ENCODE measurements at regions not wholly inside any gene's neighbourhood (a gene's known extent, or its start where the extent isn't known, plus 50 kb on each side); places are given as distances from the start of the nearest gene placed in this dataset.

DNA sequence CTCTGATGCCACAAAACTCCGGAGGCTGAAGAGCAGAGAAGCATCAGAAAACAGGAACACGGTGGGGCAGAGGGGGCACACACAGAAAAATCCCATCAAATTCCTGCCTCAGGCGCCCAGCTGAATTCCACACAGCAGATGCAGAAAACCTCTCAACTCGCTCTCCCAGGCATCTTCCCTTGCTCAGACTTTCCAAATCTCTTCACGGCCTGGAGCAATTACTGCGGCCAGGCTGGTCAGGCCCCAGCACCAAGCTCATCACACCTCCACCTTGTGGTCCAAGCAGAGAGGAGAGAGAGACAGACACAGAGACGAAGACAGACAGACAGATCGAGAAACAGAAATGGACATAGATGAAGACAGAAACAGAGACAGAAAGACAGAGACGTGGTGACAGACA lies 89.0 kb downstream of the NCOR2 start:
- no TSS peak for BruUV-seq (replicated peaks)
- Histone ChIP-seq H3K27ac (ENCODE audit: low read length) (0 out of 2 replicates have a peak overlapping the region, but pooled peaks have one; percentile 15), H3K27me3 (ENCODE audit: control insufficient read depth, insufficient read depth, low read length) (no peaks in the 10 kb centered on the region), H3K4me3 (ENCODE audit: low read depth in 2 of 2, low read length in 2 of 2) (no peak overlapping the region), H3K36me3 (ENCODE audit: control insufficient read depth, insufficient read depth, low read length) (peaks cover 6% of the 10 kb centered on the region; the same call in 1 of the 2 replicates), H3K4me1 (ENCODE audit: control insufficient read depth, insufficient read depth, low read length) (peaks cover 20% of the 10 kb centered on the region), H3K9me3 (ENCODE audit: control insufficient read depth, insufficient read depth, low read depth, low read length) (no peaks in the 10 kb centered on the region)
- intact Hi-C loops (cut with micrococcal nuclease; ENCODE audit: unreplicated experiment): no loop called here
- in situ Hi-C loops (cut with HindIII; ENCODE audit: low pct_unique_long_range_greater_than_20kb, low sequenced_read_pairs): no loop called here
- POLR2A ChIA-PET: no interaction called here
- ATAC-seq (no peak), DNase-seq (ENCODE audit: low read depth, low spot score) (no peak)
- TF ChIP-seq, protein P1, sequence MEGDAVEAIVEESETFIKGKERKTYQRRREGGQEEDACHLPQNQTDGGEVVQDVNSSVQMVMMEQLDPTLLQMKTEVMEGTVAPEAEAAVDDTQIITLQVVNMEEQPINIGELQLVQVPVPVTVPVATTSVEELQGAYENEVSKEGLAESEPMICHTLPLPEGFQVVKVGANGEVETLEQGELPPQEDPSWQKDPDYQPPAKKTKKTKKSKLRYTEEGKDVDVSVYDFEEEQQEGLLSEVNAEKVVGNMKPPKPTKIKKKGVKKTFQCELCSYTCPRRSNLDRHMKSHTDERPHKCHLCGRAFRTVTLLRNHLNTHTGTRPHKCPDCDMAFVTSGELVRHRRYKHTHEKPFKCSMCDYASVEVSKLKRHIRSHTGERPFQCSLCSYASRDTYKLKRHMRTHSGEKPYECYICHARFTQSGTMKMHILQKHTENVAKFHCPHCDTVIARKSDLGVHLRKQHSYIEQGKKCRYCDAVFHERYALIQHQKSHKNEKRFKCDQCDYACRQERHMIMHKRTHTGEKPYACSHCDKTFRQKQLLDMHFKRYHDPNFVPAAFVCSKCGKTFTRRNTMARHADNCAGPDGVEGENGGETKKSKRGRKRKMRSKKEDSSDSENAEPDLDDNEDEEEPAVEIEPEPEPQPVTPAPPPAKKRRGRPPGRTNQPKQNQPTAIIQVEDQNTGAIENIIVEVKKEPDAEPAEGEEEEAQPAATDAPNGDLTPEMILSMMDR (IDR thresholded peaks at IDR 0.05): no peak
- TF ChIP-seq, protein P2, sequence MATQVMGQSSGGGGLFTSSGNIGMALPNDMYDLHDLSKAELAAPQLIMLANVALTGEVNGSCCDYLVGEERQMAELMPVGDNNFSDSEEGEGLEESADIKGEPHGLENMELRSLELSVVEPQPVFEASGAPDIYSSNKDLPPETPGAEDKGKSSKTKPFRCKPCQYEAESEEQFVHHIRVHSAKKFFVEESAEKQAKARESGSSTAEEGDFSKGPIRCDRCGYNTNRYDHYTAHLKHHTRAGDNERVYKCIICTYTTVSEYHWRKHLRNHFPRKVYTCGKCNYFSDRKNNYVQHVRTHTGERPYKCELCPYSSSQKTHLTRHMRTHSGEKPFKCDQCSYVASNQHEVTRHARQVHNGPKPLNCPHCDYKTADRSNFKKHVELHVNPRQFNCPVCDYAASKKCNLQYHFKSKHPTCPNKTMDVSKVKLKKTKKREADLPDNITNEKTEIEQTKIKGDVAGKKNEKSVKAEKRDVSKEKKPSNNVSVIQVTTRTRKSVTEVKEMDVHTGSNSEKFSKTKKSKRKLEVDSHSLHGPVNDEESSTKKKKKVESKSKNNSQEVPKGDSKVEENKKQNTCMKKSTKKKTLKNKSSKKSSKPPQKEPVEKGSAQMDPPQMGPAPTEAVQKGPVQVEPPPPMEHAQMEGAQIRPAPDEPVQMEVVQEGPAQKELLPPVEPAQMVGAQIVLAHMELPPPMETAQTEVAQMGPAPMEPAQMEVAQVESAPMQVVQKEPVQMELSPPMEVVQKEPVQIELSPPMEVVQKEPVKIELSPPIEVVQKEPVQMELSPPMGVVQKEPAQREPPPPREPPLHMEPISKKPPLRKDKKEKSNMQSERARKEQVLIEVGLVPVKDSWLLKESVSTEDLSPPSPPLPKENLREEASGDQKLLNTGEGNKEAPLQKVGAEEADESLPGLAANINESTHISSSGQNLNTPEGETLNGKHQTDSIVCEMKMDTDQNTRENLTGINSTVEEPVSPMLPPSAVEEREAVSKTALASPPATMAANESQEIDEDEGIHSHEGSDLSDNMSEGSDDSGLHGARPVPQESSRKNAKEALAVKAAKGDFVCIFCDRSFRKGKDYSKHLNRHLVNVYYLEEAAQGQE (IDR thresholded peaks at IDR 0.05; ENCODE audit: insufficient read depth in 1 of 2, low read depth in 2 of 2, low read length in 1 of 2): no peak
- TF ChIP-seq POLR2AphosphoS5 (IDR thresholded peaks at IDR 0.05; ENCODE audit: low read depth, low read length) (no peak), TCF7L2 (IDR thresholded peaks at IDR 0.05; ENCODE audit: low read depth, low read length) (no peak), SIN3A (IDR thresholded peaks at IDR 0.05; ENCODE audit: borderline replicate concordance, insufficient read depth, low read depth, low read length) (no peak)
- CTCF ChIA-PET: no interaction called here

DNA sequence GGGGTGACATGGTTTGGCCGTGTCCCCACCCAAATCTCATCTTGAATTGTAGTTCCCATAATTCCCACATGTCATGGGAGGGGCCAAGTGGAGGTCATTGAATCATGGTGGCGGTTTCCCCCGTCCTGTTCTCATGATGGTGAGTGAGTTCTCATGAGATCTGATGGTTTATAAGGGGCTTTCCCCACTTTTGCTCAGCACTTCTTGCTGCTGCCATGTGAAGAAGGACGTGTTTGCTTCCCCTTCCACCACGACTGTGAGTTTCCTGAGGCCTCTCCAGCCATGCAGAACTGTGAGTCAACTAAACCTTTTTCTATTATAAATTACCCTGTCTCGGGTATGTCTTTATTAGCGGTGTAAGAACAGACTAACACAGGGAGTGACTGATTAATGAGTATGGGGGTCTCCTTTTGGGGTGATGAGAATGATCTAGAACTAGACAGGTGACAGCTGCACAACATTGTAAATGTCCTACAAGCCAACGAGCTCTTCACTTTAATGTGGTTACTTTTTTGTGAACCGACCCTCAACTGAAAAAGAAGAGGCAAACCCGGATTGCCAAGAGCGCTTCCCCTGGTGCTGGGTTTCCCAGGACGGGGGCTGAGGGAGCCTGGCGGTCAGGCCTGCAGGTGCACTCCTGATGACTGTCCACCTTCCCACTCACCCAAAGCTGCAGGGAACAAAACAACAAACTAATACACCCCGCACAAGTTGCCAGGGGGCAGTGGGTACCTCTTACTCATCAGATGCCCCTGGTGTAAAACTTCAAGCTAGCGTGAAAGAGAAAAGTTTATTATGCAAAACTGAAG lies 90.1 kb downstream of the NCOR2 start:
- BruUV-seq (replicated peaks): no TSS peak

More for the DNA sequence above, 90.1 kb downstream of the NCOR2 start:
- ChIA-PET CTCF (no interaction called here), POLR2A (no interaction called here)
- Histone ChIP-seq H3K36me3 (ENCODE audit: control insufficient read depth, insufficient read depth, low read length) (peaks cover 10% of the 10 kb centered on the region), H3K9me3 (ENCODE audit: control insufficient read depth, insufficient read depth, low read depth, low read length) (no peaks in the 10 kb centered on the region; the same call in 1 of the 2 replicates), H3K4me1 (ENCODE audit: control insufficient read depth, insufficient read depth, low read length) (peaks cover 17% of the 10 kb centered on the region), H3K27ac (ENCODE audit: low read length) (no peak overlapping the region), H3K27me3 (ENCODE audit: control insufficient read depth, insufficient read depth, low read length) (no peaks in the 10 kb centered on the region), H3K4me3 (ENCODE audit: low read depth in 2 of 2, low read length in 2 of 2) (no peak overlapping the region)
- TF ChIP-seq SIN3A (IDR thresholded peaks at IDR 0.05; ENCODE audit: borderline replicate concordance, insufficient read depth, low read depth, low read length): no peak
- TF ChIP-seq POLR2AphosphoS5 (IDR thresholded peaks at IDR 0.05; ENCODE audit: low read depth, low read length): no peak
- TF ChIP-seq, protein P1 (IDR thresholded peaks at IDR 0.05): no peak
- no peak for TF ChIP-seq TCF7L2 (IDR thresholded peaks at IDR 0.05; ENCODE audit: low read depth, low read length)
- TF ChIP-seq, protein P2 (IDR thresholded peaks at IDR 0.05; ENCODE audit: insufficient read depth in 1 of 2, low read depth in 2 of 2, low read length in 1 of 2): no peak
- DNase-seq (ENCODE audit: low read depth, low spot score) (no peak), ATAC-seq (no peak)
- intact Hi-C loops (cut with micrococcal nuclease; ENCODE audit: unreplicated experiment): no loop called here
- in situ Hi-C loops (cut with HindIII; ENCODE audit: low pct_unique_long_range_greater_than_20kb, low sequenced_read_pairs): no loop called here

Data from Panc1 (cell line).